NCI-H226 (cell line): ENCODE measurements at regions not wholly inside any gene's neighbourhood (a gene's known extent, or its start where the extent isn't known, plus 50 kb on each side); places are given as distances from the start of the nearest gene placed in this dataset.

Source experiments
- DNase-seq: peaks from one replicate; pipeline ENCODE4 v3.0.0-alpha.2; 2015

DNA sequence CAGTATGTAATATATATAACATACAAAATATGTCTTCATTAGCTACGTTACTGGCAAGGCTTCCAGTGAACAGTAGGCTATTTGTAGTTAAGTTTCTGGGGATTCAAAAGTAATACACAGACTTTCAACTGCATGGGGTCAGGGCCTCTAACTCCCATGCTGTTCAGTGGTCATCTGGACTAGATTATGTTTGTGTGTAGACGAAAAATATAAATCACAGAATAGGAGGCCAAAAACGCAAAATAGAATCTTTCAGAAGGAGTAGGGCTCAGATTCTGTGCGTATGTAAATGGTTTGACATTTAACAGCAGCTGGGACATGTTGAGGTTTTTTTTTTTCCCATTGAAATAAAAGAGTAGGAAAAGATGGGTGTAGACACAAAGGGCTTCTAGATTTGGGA, 1048.7 kb upstream of the WWC1 start:
- DNase-seq: no peak

DNA sequence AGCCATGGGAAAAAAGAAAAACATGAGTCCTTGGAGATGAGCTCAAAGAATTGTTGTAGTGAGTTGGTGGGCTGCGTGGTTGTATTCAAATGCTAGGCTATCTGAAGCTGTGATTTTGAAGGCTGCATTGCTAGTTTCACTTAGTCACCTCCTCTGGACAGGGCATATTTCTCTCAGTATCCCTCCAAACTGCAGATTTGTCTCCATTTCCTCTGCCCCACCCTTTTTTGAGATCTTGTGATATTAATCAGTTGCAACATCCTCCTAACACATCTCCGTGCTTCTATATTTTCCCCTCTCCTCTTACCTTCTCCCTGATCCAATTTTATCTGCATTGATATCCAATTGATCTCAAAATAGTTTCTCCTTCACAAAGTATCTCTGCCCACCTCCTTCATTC, 1048.0 kb upstream of the WWC1 start:
- DNase-seq: no peak

DNA sequence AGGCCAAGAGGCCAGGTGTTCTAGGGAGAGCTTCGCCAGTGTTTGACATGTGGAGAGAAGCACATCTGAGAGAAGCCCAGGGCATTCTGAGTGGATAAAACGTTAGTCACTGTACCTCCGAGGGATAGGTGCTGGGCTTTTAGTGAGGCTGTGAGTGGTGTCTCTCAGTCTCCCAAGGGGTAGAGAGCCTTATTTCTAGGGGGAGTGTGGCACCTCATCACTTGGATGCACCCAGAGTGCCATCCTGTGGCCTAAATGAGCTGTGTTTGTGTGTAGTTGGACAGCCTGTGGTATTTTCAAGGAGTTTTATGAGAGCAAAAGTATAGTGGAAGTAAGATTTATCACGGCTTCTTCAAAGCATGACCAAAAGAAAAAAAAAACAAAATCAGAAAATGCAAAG, 1046.9 kb upstream of the WWC1 start:
- DNase-seq: no peak

DNA sequence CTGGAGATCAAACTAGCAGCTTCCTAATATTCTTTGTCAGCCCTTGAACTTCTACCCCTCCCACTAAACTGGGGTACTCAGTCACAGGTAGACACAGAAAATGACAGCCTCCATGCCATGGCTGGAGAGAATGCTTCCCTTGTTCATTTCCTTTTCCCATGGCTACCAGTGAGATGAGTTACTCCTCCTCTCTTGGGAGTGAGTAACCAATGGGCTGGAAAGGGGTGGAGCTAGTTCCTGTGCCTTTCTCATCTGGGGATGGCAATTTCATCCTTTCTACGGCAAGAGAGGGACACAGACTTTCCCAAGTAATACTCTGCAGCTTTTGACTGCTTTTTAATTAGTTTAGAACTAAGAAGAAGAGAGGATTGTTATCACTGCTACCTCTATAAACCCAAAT, 1045.6 kb upstream of the WWC1 start:
- DNase-seq: peak; percentile 24

DNA sequence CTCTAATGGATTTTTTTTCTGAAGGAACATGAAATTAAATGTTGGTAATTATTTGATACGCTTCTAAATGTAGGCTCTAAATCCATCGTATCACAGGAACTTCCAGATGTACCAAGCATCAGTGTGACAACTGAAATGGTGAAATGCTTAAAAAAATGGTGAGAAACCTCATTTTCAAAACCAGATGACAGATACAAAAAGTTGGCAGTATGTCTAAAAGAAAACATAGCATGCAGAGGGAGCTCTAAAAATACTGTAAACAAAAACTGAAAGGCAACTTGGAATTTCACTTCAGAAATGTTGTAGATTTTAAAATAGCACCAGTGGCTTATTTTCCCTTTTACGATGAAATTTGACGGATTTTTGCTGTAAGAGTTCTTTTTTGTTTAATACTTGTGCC, 1043.6 kb upstream of the WWC1 start:
- no peak for DNase-seq

DNA sequence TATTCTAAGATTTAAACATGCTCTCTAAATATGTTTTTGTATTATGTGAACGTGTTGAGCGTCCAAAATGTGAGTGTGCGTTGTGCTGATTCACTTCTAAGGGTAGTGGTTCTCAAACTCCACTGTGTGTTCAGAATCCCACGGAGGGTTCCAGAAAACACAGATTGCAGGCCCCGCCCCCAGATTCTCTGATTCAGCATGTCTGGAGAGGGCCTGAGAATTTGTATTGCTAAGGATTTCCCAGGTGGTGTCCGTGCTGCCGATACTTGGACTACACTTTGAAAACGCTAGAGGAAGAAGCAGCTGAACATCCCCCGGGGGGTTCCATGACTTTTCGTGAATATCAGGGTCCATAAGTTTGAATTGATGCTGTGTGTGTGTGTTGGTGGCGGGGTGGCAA, 1043.2 kb upstream of the WWC1 start:
- DNase-seq: no peak

DNA sequence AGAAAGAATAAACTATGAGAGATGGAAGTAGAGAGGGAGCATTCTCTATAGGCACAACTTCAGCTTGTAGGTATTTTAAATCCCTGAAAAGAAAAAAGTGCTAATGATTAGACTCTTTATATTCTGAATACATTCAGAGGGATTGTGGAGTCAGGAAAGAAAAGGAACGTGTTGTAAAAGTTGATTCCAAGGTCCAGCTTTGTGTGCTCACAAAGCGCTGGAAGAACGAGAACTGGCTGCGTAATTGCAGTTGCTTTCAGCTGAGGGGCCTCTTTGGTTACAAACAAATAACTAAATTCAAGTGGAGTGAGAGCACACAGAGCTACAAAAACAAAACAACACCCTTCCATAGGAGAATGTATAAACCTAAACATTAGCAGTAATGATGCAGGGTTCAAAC, 1040.4 kb upstream of the WWC1 start:
- DNase-seq: no peak

DNA sequence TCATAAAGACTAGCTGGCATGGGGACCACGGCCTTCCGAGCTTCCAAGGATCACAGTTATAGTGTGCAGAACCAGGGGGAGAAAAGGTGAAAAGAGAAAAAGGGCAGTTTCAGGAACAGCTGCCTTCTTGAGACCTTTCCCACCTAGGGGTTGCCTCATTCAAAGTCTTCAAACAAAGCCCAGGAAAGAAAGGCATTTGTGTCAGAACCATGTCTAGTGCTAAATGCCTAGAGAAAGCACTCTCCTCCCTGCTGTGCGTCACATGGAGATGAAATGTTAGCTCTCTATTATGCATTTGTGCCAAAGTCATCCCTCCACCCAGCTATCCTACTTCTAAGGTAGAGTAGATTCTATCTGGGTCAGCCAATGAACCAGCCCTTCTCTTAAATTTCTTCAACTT, 1037.3 kb upstream of the WWC1 start:
- DNase-seq: no peak

DNA sequence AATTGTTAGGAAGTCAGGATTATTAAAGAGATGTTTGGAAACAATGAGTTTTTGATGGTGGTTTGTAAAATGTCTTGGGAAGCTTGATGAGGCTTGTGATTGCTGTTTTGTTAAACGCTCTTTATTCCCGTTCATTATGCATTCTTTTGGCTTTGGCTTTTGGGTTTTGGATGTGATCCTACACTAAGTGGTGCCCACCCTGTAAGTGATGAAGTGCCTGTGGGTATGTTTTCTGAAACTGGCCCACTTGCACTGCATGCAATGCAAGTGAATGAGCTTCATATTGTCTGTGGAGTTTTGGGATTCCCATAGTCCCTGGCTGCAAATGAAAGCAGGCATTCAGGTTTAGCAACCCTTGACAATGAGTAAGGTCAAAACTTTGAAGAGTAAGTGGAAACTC, 1035.5 kb upstream of the WWC1 start:
- DNase-seq: no peak

DNA sequence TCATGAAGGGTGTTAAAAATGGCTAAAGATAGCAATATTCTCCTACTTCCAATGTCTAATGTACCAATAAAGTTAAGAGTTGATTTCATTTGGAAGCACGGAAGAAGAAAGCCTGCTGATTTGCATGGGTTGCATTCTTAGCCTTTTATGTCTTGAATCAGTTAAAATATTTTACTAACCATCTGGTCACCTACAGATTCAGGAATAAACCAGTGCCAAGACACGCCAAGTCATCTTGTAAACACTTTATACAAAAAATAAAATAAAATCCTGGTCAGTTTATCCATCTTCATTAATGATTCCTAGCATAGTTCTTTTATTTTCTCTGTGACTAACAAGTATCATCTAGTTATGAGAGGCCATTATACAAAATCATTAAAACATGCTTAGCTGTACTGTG, 1031.6 kb upstream of the WWC1 start:
- DNase-seq: no peak

DNA sequence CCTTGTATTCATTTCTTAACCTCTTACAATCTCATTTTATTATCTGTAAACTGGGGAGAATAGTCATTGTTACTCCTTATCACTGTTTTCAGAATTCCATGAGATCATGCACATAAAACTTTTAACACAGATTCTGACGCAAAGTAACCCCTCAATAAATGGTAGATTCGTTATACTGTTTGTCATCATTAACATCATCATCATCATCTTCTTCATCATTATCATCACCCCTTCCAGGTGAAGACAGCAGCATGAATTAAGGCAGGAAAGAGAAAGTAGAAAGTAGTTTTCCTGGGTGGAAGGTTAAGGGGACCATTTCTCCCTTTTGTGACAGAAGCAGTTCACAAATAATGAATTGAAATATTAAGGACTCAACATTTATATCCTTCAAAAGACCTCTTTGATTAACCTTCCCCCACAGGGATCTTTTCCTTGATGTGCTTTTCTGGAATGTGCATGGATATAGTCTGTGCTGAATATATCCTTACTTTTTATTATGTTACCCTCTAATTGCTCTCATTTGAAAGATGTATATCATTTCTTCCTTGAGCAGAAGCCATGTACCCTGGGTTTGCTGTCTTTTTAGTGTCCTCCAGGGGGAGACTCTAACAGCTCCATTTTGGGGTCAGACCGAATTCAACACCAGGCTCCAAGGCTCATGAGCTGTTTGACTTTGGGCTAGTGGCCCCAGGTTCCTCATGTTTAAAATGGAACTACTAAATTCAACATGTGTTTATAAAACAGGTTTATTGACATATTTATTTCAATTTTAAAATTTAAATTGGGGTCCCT, 1029.9 kb upstream of the WWC1 start:
- DNase-seq: no peak

DNA sequence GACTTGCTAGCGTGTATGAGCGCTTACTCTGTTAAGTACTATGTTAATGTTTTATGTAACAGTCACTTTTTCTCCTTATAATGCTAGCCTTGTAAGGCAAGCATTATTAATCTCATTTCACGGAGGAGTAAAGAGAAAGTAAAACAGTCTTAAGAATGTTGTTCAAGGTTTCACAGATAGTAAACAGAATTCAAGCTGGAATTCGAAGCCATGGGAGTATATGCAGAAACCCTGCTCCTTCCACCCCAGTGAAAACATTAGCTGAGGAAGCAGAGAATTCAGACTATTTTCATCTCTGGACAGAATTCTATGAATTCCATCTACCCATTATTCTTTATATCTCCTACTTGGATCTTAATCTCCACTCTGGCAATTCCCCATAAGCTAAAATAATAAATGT, 1028.3 kb upstream of the WWC1 start:
- no peak for DNase-seq

DNA sequence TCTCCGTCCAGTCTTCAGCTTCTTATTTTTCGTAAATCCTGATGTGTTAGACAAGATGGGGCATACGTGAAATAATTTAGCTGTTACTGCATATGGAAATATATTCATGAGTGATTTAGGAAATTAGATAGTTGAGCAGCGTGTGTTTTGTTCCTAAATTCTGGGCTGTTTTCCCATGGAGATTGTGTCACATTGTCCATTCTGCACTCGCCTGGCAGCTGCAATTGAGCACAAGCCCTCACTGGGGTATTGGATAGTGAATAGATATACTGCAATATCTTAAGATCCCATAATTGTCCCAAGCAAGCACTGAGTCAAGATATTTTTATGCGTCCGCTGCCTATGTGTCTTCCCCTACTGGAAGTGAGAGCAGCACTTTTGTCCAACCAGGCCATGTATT, 1027.1 kb upstream of the WWC1 start:
- DNase-seq: no peak

DNA sequence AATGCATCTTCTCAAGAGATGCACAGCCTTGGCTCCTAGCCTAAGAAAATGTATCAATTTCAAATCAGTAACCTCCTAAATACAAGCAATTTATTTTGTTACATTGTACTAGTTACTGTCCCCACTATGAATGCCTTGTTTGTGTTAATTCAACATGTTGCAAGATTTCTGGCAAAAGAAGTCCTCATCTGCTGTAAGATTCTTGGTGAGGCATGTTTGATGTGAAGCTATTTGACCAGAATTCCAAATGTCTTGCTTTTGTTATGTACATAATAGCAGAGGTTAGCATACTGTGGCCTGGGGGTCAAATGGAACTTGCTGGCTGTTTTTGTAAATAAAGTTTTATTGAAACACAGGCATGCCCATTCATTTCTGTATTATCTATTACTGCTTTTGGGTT, 1023.1 kb upstream of the WWC1 start:
- DNase-seq: no peak

DNA sequence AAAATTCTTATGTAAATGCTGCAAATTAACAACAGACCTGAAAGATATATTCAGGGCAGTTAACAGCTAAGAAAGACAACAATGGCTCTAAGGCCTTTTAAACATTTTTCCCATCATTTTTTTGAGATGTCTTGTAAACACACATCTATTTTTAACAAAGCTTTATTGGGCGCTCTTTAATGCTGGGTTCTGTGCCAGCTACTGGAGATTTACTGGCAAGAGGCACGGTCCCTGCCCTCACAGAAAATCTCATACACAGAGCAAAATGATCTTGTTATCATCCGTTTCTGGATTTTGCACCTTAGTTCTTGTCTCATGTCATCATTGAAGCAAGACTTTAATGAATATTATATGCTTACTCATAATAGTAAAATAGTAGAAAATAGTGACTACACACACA, 1022.3 kb upstream of the WWC1 start:
- DNase-seq: no peak

DNA sequence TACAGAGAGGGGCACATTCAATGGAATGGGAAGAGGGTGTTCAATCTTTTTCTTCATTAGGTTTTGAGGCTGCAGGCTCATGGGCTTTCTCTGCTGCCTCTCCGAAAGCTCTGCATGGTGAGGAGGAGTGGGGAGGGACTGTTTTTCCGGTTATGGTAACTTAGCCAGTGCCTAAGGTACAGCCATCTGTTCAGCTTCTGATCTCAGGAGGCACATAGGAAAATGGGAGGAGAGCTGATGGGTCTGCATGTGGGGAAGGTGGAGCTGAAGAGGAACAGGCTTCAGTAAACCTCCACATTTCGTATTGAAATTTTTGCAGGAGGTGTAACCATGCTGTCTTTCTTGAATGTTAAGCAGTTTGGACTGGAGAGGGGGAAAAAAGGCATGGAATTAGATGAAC, 1020.4 kb upstream of the WWC1 start:
- DNase-seq: no peak

DNA sequence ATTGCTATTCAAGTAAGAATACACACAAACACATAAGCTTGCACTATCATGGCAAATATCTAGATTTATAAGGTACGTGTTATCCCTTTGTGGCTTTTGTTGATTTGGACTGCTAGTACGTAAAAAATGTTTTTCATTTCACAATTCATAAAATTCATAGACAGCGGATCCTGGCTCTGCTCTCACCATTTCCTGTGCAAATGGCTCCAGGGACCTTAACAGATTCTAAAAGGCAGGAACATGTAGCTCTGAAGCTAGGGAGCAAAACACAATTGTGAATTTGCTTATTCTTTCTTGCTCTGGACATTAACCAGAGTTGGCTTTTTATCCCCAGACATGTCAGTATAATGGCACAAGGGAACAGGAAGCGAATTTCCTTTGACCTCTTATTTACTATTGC, 1019.9 kb upstream of the WWC1 start:
- DNase-seq: no peak

DNA sequence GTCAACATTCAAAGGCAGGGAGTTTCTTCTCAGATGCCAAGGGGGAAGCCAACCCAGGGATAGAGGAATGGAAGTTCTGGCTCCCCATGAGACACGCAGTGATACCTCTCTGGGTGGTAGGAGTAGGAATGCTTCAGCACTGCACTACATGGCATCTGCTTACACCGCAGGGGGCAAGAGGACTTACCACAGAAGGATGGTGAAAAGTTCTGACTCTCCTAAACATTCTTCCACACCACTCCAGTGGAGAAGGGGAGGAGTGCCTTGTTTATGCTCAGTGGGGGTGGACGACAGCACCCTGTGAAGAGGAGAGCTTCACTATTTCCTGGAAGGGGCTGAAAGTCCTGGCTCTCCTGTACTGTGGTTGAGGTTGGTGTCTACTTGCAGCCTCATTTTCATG, 1011.3 kb upstream of the WWC1 start:
- DNase-seq: no peak

DNA sequence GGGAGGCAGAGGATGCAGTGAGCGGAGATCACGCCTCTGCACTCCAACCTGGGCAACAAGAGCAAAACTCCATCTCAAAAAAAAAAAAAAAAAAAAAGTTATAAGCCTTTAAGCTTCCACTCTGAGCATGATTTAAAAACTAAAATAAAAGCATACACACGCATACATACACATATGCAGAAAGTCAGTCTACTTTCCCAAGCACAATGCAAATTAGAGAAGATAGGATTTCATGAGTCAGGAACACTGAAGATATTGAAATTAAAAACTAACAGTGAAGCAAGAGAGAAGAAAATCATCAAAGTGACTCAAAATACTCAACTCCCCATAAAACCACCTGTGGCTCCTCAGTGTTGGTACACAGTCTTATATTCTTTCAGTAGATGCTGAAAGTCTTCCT, 1009.5 kb upstream of the WWC1 start:
- DNase-seq: no peak

DNA sequence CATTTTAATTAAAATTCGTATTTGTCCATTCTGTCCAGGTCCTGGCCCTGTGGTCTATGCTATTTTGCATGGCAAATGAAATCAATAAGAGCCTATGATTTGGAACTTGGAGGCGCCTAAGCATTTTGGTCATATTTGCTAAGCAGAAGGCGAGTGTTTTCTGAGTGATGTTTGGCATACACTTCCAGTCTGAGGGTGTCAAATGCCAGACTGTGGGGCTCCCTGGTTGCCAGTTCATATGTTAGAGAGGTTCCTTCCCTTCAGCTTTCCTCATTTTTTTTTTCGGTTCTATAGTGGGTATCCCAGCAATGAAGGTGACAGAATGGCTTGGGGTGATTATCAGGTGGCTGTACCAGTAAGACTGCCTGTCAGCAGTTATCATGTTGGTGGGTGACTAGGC, 1007.8 kb upstream of the WWC1 start:
- no peak for DNase-seq

DNA sequence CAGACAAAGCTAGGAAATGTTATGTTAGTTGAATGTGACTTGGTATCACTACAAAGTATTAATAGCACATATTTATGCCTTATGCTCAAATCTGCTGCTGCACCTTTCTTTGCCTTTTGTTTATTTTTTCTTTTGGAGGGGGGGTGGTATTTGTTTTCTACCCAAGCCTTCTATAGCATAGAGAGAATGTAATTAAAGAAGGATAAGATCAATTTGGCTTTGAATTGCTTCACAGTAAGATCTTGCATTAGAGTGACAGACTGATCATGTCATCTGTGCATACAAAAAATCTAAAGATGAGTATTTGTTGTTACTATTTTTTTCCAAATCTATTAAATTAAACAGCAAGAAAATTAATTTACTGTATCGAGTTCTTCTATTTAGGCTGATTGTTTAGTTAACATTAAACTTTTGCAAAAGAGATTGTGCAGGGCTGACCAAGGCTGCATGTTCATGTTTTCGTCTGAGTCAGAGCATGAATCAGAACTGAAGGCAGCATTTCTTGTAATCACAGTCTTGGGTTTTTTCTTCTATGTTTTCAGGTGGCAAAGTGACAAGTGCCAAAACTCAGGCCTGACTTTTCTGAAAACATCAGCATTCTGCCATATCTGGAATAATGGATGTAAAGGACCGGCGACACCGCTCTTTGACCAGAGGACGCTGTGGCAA, 1007.1 kb upstream of the WWC1 start:
- DNase-seq: peak; percentile 24

DNA sequence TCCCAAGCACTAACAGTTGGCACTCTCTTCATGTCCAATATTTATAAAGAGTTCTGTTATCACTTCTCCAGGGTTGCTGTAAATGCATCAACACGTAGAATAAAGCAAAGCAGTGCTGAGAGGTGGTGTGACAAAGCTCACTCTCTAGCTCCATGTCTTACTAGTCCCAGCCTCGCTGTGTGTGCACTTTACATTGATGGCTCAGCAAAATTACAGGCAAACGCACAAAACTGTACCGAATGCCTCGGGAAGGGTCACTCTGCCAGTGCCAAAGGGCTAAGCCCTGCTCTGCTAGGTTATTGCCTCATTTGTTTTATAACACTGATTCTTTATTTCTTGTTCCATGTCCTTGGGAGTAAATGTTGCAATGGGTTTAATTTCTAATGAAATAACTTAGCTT, 1005.9 kb upstream of the WWC1 start:
- no peak for DNase-seq

DNA sequence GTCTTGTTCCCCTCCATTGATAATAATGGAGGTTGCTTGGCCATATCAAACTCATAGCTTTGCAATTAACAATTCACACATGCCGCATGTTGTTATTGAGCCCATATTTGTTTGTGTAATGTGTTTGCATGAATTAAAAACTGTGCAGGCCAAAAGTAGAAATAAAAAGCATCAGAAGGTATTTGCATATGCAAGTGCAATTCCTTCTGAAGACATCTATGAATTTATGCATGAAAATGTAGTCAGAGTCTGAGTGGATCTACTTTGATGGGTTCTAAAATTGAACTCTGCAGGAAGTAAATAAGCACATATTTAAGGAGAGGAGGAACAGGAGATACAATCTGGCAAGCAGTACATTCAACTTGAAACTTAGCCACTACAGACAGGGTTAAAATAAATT, 1004.6 kb upstream of the WWC1 start:
- no peak for DNase-seq

DNA sequence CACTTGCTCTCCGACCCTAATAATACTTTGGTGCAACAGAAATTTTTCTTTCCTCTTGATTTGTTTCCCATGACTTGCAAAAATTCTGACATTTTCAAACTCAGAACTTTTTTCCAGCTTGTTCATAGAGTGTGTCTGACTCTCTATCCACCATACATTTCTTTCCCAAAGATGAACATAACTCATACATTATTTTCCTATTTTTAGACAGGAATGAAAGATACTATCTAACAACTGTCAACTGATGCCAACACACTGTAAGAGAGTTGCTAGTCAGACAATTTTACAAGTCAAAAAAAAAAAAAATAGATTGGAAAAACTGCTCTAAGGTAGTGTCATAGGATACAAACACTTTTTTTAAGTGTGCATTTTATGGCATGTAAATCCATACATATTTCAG, 1001.0 kb upstream of the WWC1 start:
- no peak for DNase-seq
